Activated T-helper 1 cell treated with anti-CD3 and anti-CD28 coated beads, Interleukin-12 subunit alpha, Interleukin-12 subunit beta, Interleukin-2, Interleukin-4 antibody, amounts not matched to agents 30 ng/mL and 10 ng/mL and 1 ng/mL, durations not matched to agents 14 hours and 24 hours and 36 hours (primary cell): ENCODE measurements at regions not wholly inside any gene's neighbourhood (a gene's known extent, or its start where the extent isn't known, plus 50 kb on each side); places are given as distances from the start of the nearest gene placed in this dataset.

Source experiments
- DNase-seq: peaks from one replicate; pipeline ENCODE4 v3.0.0; 2021; ENCODE audit warnings: low spot score
- H3K27ac Mint-ChIP-seq: one replicate; pipeline ENCODE4 v1.8.0; 2021; ENCODE audit warnings: mild to moderate bottlenecking, mixed read lengths
- H3K27me3 Mint-ChIP-seq: one replicate; pipeline ENCODE4 v1.8.0; 2022; ENCODE audit warnings: mild to moderate bottlenecking, moderate library complexity, mixed read lengths; ENCODE audit not compliant: insufficient read depth
- H3K36me3 Mint-ChIP-seq: one replicate; pipeline ENCODE4 v1.8.0; 2021; ENCODE audit warnings: low read depth, mixed read lengths
- H3K4me1 Mint-ChIP-seq: one replicate; pipeline ENCODE4 v1.8.0; 2021; ENCODE audit warnings: low read depth, mixed read lengths
- H3K4me3 Mint-ChIP-seq: one replicate; pipeline ENCODE4 v1.8.0; 2021; ENCODE audit warnings: mild to moderate bottlenecking, moderate library complexity, mixed read lengths
- H3K9me3 Mint-ChIP-seq: one replicate; pipeline ENCODE4 v1.8.0; 2021; ENCODE audit warnings: mixed read lengths
- intact Hi-C: fragments of 100-400 bp; cut with micrococcal nuclease; formaldehyde crosslinking; loops from one replicate; pipeline ENCODE4 v1.15.1; 2024

GRCh38 chr9:115212832-115213231 is 94.9 kb upstream of the TNC start:
- no peak for DNase-seq
- H3K27ac Mint-ChIP-seq = no peak overlapping the region
- peaks cover 3% of the 10 kb centered on the region for H3K36me3 Mint-ChIP-seq
- peaks cover 28% of the 10 kb centered on the region for H3K4me1 Mint-ChIP-seq
- no peaks in the 10 kb centered on the region for H3K9me3 Mint-ChIP-seq
- H3K27me3 Mint-ChIP-seq = peaks cover 9% of the 10 kb centered on the region
- intact Hi-C loops = no loop called here
- H3K4me3 Mint-ChIP-seq = no peak overlapping the region

- H3K4me3 Mint-ChIP-seq = no peak overlapping the region
- peaks cover 7% of the 10 kb centered on the region for H3K27me3 Mint-ChIP-seq
- no peak overlapping the region for H3K27ac Mint-ChIP-seq
- no peak for DNase-seq
- intact Hi-C loops = no loop called here
- peaks cover 3% of the 10 kb centered on the region for H3K36me3 Mint-ChIP-seq
- peaks cover 17% of the 10 kb centered on the region for H3K4me1 Mint-ChIP-seq
- H3K9me3 Mint-ChIP-seq = no peaks in the 10 kb centered on the region
Observed at GRCh38 chr9:115213818-115214334, 95.9 kb upstream of the TNC start.

GRCh38 chr9:115216873-115217272 is 98.9 kb upstream of the TNC start:
- H3K27ac Mint-ChIP-seq = no peak overlapping the region
- intact Hi-C loops = no loop called here

GRCh38 chr9:115220319-115221005 is 102.5 kb upstream of the TNC start:
- Mint-ChIP-seq H3K36me3 (no peaks in the 10 kb centered on the region), H3K4me1 (no peaks in the 10 kb centered on the region), H3K4me3 (no peak overlapping the region), H3K9me3 (no peaks in the 10 kb centered on the region), H3K27ac (no peak overlapping the region), H3K27me3 (peaks cover 21% of the 10 kb centered on the region)
- intact Hi-C loops = no loop called here
- DNase-seq = no peak

More at GRCh38 chr9:115216873-115217272, 98.9 kb upstream of the TNC start:
- H3K4me1 Mint-ChIP-seq = no peaks in the 10 kb centered on the region
- no peaks in the 10 kb centered on the region for H3K9me3 Mint-ChIP-seq
- H3K4me3 Mint-ChIP-seq = no peak overlapping the region
- H3K27me3 Mint-ChIP-seq = peaks cover 6% of the 10 kb centered on the region
- DNase-seq = no peak
- H3K36me3 Mint-ChIP-seq = no peaks in the 10 kb centered on the region

- no peak for DNase-seq
- Mint-ChIP-seq H3K36me3 (no peaks in the 10 kb centered on the region), H3K9me3 (no peaks in the 10 kb centered on the region), H3K4me1 (no peaks in the 10 kb centered on the region), H3K27me3 (peaks cover 21% of the 10 kb centered on the region), H3K4me3 (no peak overlapping the region), H3K27ac (no peak overlapping the region)
- intact Hi-C loops = no loop called here
Observed at GRCh38 chr9:115223471-115223870, 105.5 kb upstream of the TNC start.

GRCh38 chr9:115225459-115226116 is 107.6 kb upstream of the TNC start:
- Mint-ChIP-seq H3K27ac (no peak overlapping the region), H3K4me1 (no peaks in the 10 kb centered on the region), H3K9me3 (no peaks in the 10 kb centered on the region), H3K4me3 (no peak overlapping the region), H3K36me3 (no peaks in the 10 kb centered on the region), H3K27me3 (peaks cover 22% of the 10 kb centered on the region)
- intact Hi-C loops = no loop called here
- DNase-seq = no peak

GRCh38 chr9:115226152-115226551 is 108.2 kb upstream of the TNC start:
- intact Hi-C loops = no loop called here
- H3K4me3 Mint-ChIP-seq = no peak overlapping the region
- no peaks in the 10 kb centered on the region for H3K9me3 Mint-ChIP-seq
- H3K36me3 Mint-ChIP-seq = no peaks in the 10 kb centered on the region
- no peak for DNase-seq
- no peak overlapping the region for H3K27ac Mint-ChIP-seq
- H3K4me1 Mint-ChIP-seq = no peaks in the 10 kb centered on the region
- peaks cover 28% of the 10 kb centered on the region for H3K27me3 Mint-ChIP-seq

GRCh38 chr9:115229496-115229895 is 111.5 kb upstream of the TNC start:
- H3K27me3 Mint-ChIP-seq = peaks cover 18% of the 10 kb centered on the region
- no peak overlapping the region for H3K27ac Mint-ChIP-seq
- DNase-seq = no peak
- no peaks in the 10 kb centered on the region for H3K4me1 Mint-ChIP-seq
- no peaks in the 10 kb centered on the region for H3K9me3 Mint-ChIP-seq
- no peak overlapping the region for H3K4me3 Mint-ChIP-seq
- intact Hi-C loops = no loop called here
- no peaks in the 10 kb centered on the region for H3K36me3 Mint-ChIP-seq

- intact Hi-C loops = no loop called here
- H3K4me3 Mint-ChIP-seq = no peak overlapping the region
- H3K4me1 Mint-ChIP-seq = no peaks in the 10 kb centered on the region
- H3K27me3 Mint-ChIP-seq = peaks cover 20% of the 10 kb centered on the region
- DNase-seq = no peak
- no peak overlapping the region for H3K27ac Mint-ChIP-seq
- H3K36me3 Mint-ChIP-seq = no peaks in the 10 kb centered on the region
- H3K9me3 Mint-ChIP-seq = no peaks in the 10 kb centered on the region
Observed at GRCh38 chr9:115230924-115231515, 113.1 kb upstream of the TNC start.

GRCh38 chr9:115232181-115232774 is 114.3 kb upstream of the TNC start:
- Mint-ChIP-seq H3K36me3 (no peaks in the 10 kb centered on the region), H3K27me3 (peaks cover 22% of the 10 kb centered on the region), H3K27ac (no peak overlapping the region), H3K9me3 (no peaks in the 10 kb centered on the region), H3K4me3 (no peak overlapping the region), H3K4me1 (no peaks in the 10 kb centered on the region)
- intact Hi-C loops = no loop called here
- DNase-seq = no peak

GRCh38 chr9:115234094-115234493 is 116.1 kb upstream of the TNC start:
- Mint-ChIP-seq H3K27me3 (peaks cover 28% of the 10 kb centered on the region), H3K27ac (no peak overlapping the region), H3K4me3 (no peak overlapping the region), H3K9me3 (no peaks in the 10 kb centered on the region), H3K36me3 (no peaks in the 10 kb centered on the region), H3K4me1 (no peaks in the 10 kb centered on the region)
- DNase-seq = no peak
- intact Hi-C loops = no loop called here

GRCh38 chr9:115235221-115235620 is 117.3 kb upstream of the TNC start:
- Mint-ChIP-seq H3K4me1 (no peaks in the 10 kb centered on the region), H3K27me3 (peaks cover 32% of the 10 kb centered on the region), H3K4me3 (no peak overlapping the region), H3K9me3 (no peaks in the 10 kb centered on the region), H3K27ac (no peak overlapping the region), H3K36me3 (no peaks in the 10 kb centered on the region)
- no peak for DNase-seq
- intact Hi-C loops = no loop called here

- Mint-ChIP-seq H3K36me3 (no peaks in the 10 kb centered on the region), H3K9me3 (no peaks in the 10 kb centered on the region), H3K27ac (no peak overlapping the region), H3K4me3 (no peak overlapping the region), H3K27me3 (peaks cover 24% of the 10 kb centered on the region), H3K4me1 (no peaks in the 10 kb centered on the region)
- intact Hi-C loops = no loop called here
- no peak for DNase-seq
Observed at GRCh38 chr9:115237385-115237998, 119.5 kb upstream of the TNC start.
